NOMO-1 (cell line): ENCODE measurements at regions not wholly inside any gene's neighbourhood (a gene's known extent, or its start where the extent isn't known, plus 50 kb on each side); places are given as distances from the start of the nearest gene placed in this dataset.

Experiments
- DNase-seq, 2 experiments: peaks; one replicate each; lab custom pipeline; 2025; ENCODE audit not compliant: unreplicated experiment in 2 of 2; lab: John Stamatoyannopoulos, UW

GRCh38 chr10:65291286-65291685, 1634.5 kb upstream of the LRRTM3 start:
- no peak for DNase-seq

- DNase-seq, result no peak
These were observed 1633.3 kb upstream of the LRRTM3 start for GRCh38 chr10:65292551-65292950.

- no peak for DNase-seq
These were observed 1631.5 kb upstream of the LRRTM3 start for GRCh38 chr10:65294329-65294728.

- no peak for DNase-seq
These were observed 1624.7 kb upstream of the LRRTM3 start for GRCh38 chr10:65301181-65301580.

GRCh38 chr10:65306201-65306600, 1619.6 kb upstream of the LRRTM3 start:
- no peak for DNase-seq

- no peak for DNase-seq
These were observed 1613.0 kb upstream of the LRRTM3 start for GRCh38 chr10:65312876-65313275.

GRCh38 chr10:65313406-65313805, 1612.4 kb upstream of the LRRTM3 start:
- no peak for DNase-seq

GRCh38 chr10:65314253-65314652, 1611.6 kb upstream of the LRRTM3 start:
- DNase-seq, result no peak

- DNase-seq, result no peak
These were observed 1606.3 kb upstream of the LRRTM3 start for GRCh38 chr10:65319493-65319892.

GRCh38 chr10:65320236-65321026, 1605.4 kb upstream of the LRRTM3 start:
- no peak for DNase-seq

- DNase-seq, result no peak
These were observed 1602.0 kb upstream of the LRRTM3 start for GRCh38 chr10:65323802-65324201.

GRCh38 chr10:65325913-65326312, 1599.9 kb upstream of the LRRTM3 start:
- DNase-seq, result no peak

GRCh38 chr10:65328486-65328885, 1597.3 kb upstream of the LRRTM3 start:
- no peak for DNase-seq

- no peak for DNase-seq
These were observed 1590.5 kb upstream of the LRRTM3 start for GRCh38 chr10:65335311-65335710.

GRCh38 chr10:65340340-65340739, 1585.5 kb upstream of the LRRTM3 start:
- no peak for DNase-seq

- DNase-seq, result no peak
These were observed 1584.4 kb upstream of the LRRTM3 start for GRCh38 chr10:65341323-65341925.

- no peak for DNase-seq
These were observed 1583.6 kb upstream of the LRRTM3 start for GRCh38 chr10:65342245-65342644.

GRCh38 chr10:65346466-65346865, 1579.4 kb upstream of the LRRTM3 start:
- no peak for DNase-seq

- no peak for DNase-seq
These were observed 1577.2 kb upstream of the LRRTM3 start for GRCh38 chr10:65348637-65349036.

- no peak for DNase-seq
These were observed 1575.2 kb upstream of the LRRTM3 start for GRCh38 chr10:65350611-65351010.

- DNase-seq, result no peak
These were observed 1570.6 kb upstream of the LRRTM3 start for GRCh38 chr10:65355141-65355680.

GRCh38 chr10:65358565-65358964, 1567.3 kb upstream of the LRRTM3 start:
- no peak for DNase-seq
